HCT116 (cell line): ENCODE measurements at regions not wholly inside any gene's neighbourhood (a gene's known extent, or its start where the extent isn't known, plus 50 kb on each side); places are given as distances from the start of the nearest gene placed in this dataset.

Experiments
- EZH2 ChIP-seq: fragments of 200-600 bp; sonication (generic); IDR thresholded peaks from 2 replicates; pipeline ENCODE4 v1.6.1; 2017; ENCODE audit warnings: antibody characterized with exemption, mixed run types
- EZH2phosphoT487 ChIP-seq: fragments of 200-600 bp; IDR thresholded peaks from 2 replicates; pipeline ENCODE4 v1.6.1; 2018; ENCODE audit warnings: antibody characterized with exemption, borderline replicate concordance
- JUND ChIP-seq: IDR thresholded peaks from 2 replicates; pipeline ENCODE4 v1.6.1; 2012
- POLR2A ChIP-seq: IDR thresholded peaks from 2 replicates; pipeline ENCODE4 v1.7.0; 2011; ENCODE audit warnings: borderline replicate concordance; ENCODE audit not compliant: insufficient read depth, insufficient read length; ENCODE audit errors: extremely low read depth
- POLR2AphosphoS5 ChIP-seq: IDR thresholded peaks from 2 replicates; pipeline ENCODE4 v1.6.1; 2011; ENCODE audit warnings: mild to moderate bottlenecking, low read depth, low read length, moderate library complexity
- RAD21 ChIP-seq: IDR thresholded peaks from 2 replicates; pipeline ENCODE4 v1.6.1; 2012; ENCODE audit warnings: low read depth, mild to moderate bottlenecking
- SIN3A ChIP-seq: IDR thresholded peaks from 2 replicates; pipeline ENCODE4 v1.6.1; 2012; ENCODE audit warnings: low read depth
- YY1 ChIP-seq: IDR thresholded peaks from 2 replicates; pipeline ENCODE4 v1.6.1; 2011; ENCODE audit warnings: low read length, low read depth, moderate library complexity, mild to moderate bottlenecking; ENCODE audit not compliant: insufficient replicate concordance; ENCODE audit errors: extremely low read depth
- ZNF274 ChIP-seq: fragments of 200-500 bp; sonication (Bioruptor generic); IDR thresholded peaks from 2 replicates; pipeline ENCODE4 v1.6.1; 2014; ENCODE audit warnings: mild to moderate bottlenecking, low read depth, low read length, inconsistent platforms
- TF ChIP-seq, protein P1 (sequence below): IDR thresholded peaks from 2 replicates; pipeline ENCODE4 v1.6.1; 2012; ENCODE audit warnings: low read depth
- TF ChIP-seq, protein P2 (sequence below), 3 experiments: fragments of 200-600 bp in 1 of 3; sonication (generic) in 1 of 3; IDR thresholded peaks in 2 of 3; conservative IDR thresholded peaks in 1 of 3; 2 replicates each; pipeline ENCODE4 v1.5.1; 2012 to 2017; ENCODE audit warnings: low read depth in 2 of 3, low read length in 2 of 3, antibody characterized with exemption in 1 of 3, borderline replicate concordance in 1 of 3, control low read depth in 1 of 3, mild to moderate bottlenecking in 1 of 3, mixed read lengths in 1 of 3, mixed run types in 1 of 3, moderate library complexity in 1 of 3; ENCODE audit not compliant: insufficient read depth in 1 of 3
- TF ChIP-seq, protein P3 (sequence below): IDR thresholded peaks from 2 replicates; pipeline ENCODE4 v1.6.1; 2011; ENCODE audit warnings: mild to moderate bottlenecking, low read length, moderate library complexity; ENCODE audit not compliant: insufficient replicate concordance; ENCODE audit errors: extremely low read depth
- TF ChIP-seq, protein P4 (sequence below): IDR thresholded peaks from 2 replicates; pipeline ENCODE4 v1.6.1; 2012

DNA sequence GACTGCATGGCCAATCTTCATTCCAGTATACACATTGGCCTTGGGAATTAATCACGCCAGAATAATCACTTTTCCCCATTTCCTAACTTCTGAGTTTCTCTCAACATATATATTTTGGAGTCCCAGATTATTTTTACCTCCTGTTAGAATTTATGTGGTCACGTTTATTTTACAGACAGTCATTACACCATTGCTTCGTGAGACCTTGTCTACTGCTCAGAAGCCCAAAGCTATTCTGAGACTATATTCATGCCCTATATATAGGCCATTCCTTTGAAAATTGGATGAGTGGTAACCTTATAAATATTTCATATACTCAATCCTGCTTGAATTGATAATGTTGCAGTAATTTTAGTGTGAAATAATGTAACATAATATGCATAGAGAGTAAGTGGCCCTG lies 610.0 kb upstream of the CDH2 start:
- TF ChIP-seq EZH2phosphoT487 (no peak), EZH2 (no peak), POLR2A (no peak), YY1 (no peak), POLR2AphosphoS5 (no peak), ZNF274 (no peak), JUND (no peak), SIN3A (no peak), RAD21 (no peak)
- TF ChIP-seq, protein P1, sequence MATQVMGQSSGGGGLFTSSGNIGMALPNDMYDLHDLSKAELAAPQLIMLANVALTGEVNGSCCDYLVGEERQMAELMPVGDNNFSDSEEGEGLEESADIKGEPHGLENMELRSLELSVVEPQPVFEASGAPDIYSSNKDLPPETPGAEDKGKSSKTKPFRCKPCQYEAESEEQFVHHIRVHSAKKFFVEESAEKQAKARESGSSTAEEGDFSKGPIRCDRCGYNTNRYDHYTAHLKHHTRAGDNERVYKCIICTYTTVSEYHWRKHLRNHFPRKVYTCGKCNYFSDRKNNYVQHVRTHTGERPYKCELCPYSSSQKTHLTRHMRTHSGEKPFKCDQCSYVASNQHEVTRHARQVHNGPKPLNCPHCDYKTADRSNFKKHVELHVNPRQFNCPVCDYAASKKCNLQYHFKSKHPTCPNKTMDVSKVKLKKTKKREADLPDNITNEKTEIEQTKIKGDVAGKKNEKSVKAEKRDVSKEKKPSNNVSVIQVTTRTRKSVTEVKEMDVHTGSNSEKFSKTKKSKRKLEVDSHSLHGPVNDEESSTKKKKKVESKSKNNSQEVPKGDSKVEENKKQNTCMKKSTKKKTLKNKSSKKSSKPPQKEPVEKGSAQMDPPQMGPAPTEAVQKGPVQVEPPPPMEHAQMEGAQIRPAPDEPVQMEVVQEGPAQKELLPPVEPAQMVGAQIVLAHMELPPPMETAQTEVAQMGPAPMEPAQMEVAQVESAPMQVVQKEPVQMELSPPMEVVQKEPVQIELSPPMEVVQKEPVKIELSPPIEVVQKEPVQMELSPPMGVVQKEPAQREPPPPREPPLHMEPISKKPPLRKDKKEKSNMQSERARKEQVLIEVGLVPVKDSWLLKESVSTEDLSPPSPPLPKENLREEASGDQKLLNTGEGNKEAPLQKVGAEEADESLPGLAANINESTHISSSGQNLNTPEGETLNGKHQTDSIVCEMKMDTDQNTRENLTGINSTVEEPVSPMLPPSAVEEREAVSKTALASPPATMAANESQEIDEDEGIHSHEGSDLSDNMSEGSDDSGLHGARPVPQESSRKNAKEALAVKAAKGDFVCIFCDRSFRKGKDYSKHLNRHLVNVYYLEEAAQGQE: no peak
- TF ChIP-seq, protein P2, sequence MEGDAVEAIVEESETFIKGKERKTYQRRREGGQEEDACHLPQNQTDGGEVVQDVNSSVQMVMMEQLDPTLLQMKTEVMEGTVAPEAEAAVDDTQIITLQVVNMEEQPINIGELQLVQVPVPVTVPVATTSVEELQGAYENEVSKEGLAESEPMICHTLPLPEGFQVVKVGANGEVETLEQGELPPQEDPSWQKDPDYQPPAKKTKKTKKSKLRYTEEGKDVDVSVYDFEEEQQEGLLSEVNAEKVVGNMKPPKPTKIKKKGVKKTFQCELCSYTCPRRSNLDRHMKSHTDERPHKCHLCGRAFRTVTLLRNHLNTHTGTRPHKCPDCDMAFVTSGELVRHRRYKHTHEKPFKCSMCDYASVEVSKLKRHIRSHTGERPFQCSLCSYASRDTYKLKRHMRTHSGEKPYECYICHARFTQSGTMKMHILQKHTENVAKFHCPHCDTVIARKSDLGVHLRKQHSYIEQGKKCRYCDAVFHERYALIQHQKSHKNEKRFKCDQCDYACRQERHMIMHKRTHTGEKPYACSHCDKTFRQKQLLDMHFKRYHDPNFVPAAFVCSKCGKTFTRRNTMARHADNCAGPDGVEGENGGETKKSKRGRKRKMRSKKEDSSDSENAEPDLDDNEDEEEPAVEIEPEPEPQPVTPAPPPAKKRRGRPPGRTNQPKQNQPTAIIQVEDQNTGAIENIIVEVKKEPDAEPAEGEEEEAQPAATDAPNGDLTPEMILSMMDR (IDR thresholded peaks at IDR 0.05 in 2 of 3, conservative IDR thresholded peaks at IDR 0.05 in 1 of 3; ENCODE audit: borderline replicate concordance in 1 of 3, insufficient read depth in 1 of 3, low read depth in 2 of 3, low read length in 2 of 3): no peak
- TF ChIP-seq, protein P3, sequence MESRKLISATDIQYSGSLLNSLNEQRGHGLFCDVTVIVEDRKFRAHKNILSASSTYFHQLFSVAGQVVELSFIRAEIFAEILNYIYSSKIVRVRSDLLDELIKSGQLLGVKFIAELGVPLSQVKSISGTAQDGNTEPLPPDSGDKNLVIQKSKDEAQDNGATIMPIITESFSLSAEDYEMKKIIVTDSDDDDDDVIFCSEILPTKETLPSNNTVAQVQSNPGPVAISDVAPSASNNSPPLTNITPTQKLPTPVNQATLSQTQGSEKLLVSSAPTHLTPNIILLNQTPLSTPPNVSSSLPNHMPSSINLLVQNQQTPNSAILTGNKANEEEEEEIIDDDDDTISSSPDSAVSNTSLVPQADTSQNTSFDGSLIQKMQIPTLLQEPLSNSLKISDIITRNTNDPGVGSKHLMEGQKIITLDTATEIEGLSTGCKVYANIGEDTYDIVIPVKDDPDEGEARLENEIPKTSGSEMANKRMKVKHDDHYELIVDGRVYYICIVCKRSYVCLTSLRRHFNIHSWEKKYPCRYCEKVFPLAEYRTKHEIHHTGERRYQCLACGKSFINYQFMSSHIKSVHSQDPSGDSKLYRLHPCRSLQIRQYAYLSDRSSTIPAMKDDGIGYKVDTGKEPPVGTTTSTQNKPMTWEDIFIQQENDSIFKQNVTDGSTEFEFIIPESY: no peak
- TF ChIP-seq, protein P4, sequence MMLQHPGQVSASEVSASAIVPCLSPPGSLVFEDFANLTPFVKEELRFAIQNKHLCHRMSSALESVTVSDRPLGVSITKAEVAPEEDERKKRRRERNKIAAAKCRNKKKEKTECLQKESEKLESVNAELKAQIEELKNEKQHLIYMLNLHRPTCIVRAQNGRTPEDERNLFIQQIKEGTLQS: no peak
